ENCODE measurements at regions not wholly inside any gene's neighbourhood (a gene's known extent, or its start where the extent isn't known, plus 50 kb on each side); places are given as distances from the start of the nearest gene placed in this dataset.

DNA sequence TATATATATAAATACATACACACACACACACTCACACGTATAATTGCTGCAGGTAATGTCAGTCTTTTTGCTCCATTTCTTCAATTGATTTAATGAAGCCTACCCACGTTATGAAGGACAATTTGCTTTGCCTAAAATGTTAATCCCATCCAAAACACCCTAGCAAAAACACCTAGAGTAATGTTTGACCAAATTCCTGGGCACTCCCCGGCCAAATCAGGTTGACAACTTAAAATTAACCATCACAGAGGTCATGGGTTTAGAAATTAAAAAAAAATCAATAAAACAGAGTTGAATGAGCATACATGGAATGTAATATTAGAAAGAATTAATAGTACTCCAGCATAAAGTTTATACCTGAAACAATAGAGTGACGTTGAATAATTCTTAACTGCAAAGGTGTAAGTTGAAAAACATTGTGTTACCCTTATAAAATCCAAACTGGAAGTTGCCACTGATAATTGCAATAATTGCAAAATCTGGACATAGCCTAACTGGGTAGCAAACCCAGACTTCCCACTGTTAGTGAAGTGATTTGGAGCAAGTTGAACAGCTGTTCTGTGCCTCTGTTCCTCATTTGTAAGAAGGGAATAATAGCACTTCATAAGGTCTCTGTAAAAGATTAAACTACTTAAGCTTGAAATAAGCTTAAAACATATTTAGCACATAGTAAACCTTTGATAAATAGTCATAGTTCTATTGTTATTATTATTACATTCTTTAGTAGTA is 2120.5 kb downstream of the PCDH7 start:
- no peaks in the 10 kb centered on the region for H3K27me3 ChIP-seq
- no peaks in the 10 kb centered on the region for H3K4me1 ChIP-seq
- DNase-seq = no peak
- no peak for TF ChIP-seq POLR2A (IDR thresholded peaks at IDR 0.05)
- TF ChIP-seq, protein P1, sequence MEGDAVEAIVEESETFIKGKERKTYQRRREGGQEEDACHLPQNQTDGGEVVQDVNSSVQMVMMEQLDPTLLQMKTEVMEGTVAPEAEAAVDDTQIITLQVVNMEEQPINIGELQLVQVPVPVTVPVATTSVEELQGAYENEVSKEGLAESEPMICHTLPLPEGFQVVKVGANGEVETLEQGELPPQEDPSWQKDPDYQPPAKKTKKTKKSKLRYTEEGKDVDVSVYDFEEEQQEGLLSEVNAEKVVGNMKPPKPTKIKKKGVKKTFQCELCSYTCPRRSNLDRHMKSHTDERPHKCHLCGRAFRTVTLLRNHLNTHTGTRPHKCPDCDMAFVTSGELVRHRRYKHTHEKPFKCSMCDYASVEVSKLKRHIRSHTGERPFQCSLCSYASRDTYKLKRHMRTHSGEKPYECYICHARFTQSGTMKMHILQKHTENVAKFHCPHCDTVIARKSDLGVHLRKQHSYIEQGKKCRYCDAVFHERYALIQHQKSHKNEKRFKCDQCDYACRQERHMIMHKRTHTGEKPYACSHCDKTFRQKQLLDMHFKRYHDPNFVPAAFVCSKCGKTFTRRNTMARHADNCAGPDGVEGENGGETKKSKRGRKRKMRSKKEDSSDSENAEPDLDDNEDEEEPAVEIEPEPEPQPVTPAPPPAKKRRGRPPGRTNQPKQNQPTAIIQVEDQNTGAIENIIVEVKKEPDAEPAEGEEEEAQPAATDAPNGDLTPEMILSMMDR (IDR thresholded peaks at IDR 0.05) = no peak
- H3K27ac ChIP-seq = no peak overlapping the region
- H3K9me3 ChIP-seq = no peaks in the 10 kb centered on the region
- WGBS, 2 donors = 84 to 85% methylated on average over 4 of the region's 4 CpGs
- no peaks in the 10 kb centered on the region for H3K36me3 ChIP-seq (ENCODE audit: low read depth, missing control alignments)
- intact Hi-C loops (cut with DNase I; ENCODE audit: low total_unique reads) = no loop called here
- H3K4me3 ChIP-seq = no peak overlapping the region

DNA sequence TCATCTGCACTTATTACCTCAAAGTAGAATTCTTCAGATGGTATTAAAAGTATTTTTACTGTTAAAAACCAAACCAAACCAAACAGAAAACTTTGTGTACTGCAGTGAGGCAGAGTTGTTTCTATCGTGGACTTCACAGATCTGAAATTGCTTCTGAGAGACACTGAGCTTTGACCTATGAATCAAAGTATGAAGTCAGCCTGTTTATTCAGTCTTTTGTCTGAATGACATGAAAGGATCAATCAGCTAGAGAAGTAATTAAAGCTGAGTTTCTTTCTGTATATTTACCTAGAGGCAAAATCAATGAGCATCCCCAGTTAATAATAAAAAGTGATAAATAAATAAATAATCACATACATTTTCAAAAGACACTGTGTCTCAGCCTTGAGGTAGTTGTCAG is 2121.0 kb downstream of the PCDH7 start:
- no peaks in the 10 kb centered on the region for H3K36me3 ChIP-seq (ENCODE audit: low read depth, missing control alignments)
- H3K27me3 ChIP-seq = no peaks in the 10 kb centered on the region
- intact Hi-C loops (cut with DNase I; ENCODE audit: low total_unique reads) = no loop called here
- 47 to 52% methylated on average over 1 of the region's 1 CpG for WGBS, 2 donors
- no peak overlapping the region for H3K4me3 ChIP-seq
- TF ChIP-seq POLR2A (IDR thresholded peaks at IDR 0.05) = no peak
- TF ChIP-seq, protein P1 (IDR thresholded peaks at IDR 0.05) = no peak
- H3K9me3 ChIP-seq = no peaks in the 10 kb centered on the region
- H3K4me1 ChIP-seq = no peaks in the 10 kb centered on the region
- DNase-seq = no peak
- H3K27ac ChIP-seq = no peak overlapping the region

DNA sequence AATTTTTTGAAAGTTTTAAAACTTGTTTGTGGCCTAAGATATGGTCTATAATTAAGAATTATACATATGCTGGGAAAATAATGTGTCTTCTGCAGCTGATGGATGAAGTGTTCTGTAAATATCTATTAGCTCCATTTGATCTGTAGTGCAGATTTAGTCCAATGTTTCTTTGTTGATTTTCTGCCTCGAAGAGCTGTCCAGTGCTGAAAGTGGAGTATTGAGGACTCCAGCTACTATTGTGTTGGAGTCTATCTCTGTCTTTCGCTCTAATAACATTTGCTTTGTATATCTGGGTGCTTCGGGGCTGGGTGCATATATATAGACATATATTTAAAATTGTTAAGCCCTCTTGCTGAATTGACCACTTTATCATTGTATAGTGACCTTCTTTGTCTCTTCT is 2127.3 kb downstream of the PCDH7 start:
- no peak for TF ChIP-seq POLR2A (IDR thresholded peaks at IDR 0.05)
- TF ChIP-seq, protein P1 (IDR thresholded peaks at IDR 0.05) = no peak
- DNase-seq = no peak
- Histone ChIP-seq H3K27ac (no peak overlapping the region), H3K4me1 (no peaks in the 10 kb centered on the region), H3K27me3 (no peaks in the 10 kb centered on the region), H3K4me3 (no peak overlapping the region), H3K9me3 (no peaks in the 10 kb centered on the region), H3K36me3 (ENCODE audit: low read depth, missing control alignments) (no peaks in the 10 kb centered on the region)
- intact Hi-C loops (cut with DNase I; ENCODE audit: low total_unique reads) = no loop called here
- WGBS, 2 donors = 68 to 69% methylated on average over 3 of the region's 3 CpGs

DNA sequence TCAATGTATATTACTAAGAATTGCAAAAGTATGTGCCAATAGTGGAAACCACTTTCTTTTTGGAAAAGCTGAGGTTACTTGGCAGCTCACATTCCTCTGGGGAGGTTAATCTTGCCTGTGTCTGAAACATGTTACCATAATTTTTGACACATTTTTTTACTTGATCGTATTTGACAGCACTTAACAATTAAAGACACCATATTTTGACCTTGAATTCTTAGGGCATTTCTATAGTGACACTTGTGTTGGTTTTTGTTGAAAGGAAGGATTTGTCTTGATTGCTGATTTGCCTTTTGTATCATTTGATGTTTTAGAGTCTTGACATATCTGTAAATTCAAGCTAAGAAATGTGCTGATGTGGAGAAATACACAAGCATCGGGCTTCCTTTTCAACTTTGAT is 2135.5 kb downstream of the PCDH7 start:
- Histone ChIP-seq H3K4me1 (no peaks in the 10 kb centered on the region), H3K27me3 (no peaks in the 10 kb centered on the region), H3K4me3 (no peak overlapping the region), H3K27ac (no peak overlapping the region), H3K36me3 (ENCODE audit: low read depth, missing control alignments) (no peaks in the 10 kb centered on the region), H3K9me3 (no peaks in the 10 kb centered on the region)
- intact Hi-C loops (cut with DNase I; ENCODE audit: low total_unique reads) = no loop called here
- no peak for DNase-seq
- 60 to 65% methylated on average over 2 of the region's 2 CpGs for WGBS, 2 donors
- TF ChIP-seq, protein P1 (IDR thresholded peaks at IDR 0.05) = no peak
- no peak for TF ChIP-seq POLR2A (IDR thresholded peaks at IDR 0.05)

DNA sequence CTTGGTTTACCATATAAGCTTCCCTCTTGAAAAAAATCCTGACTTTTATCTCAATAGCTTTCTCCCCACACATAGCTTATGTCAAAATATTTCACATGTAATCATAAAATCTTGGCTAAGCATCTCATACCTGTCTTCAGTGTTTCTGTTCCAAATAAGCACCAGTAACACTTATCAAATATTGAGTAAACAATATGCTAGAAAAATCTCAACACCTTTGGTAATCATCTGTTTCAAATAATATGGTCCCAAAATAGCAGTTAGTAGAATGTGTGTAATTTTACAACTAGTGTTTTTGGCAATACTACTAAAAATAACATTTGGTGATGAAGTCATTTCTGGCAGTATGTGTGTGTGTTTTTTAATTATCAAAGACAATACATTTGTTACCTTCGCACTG is 2138.2 kb downstream of the PCDH7 start:
- no peak overlapping the region for H3K4me3 ChIP-seq
- WGBS, 2 donors = 84 to 90% methylated on average over 1 of the region's 1 CpG
- no peak for TF ChIP-seq POLR2A (IDR thresholded peaks at IDR 0.05)
- TF ChIP-seq, protein P1 (IDR thresholded peaks at IDR 0.05) = no peak
- H3K27ac ChIP-seq = no peak overlapping the region
- intact Hi-C loops (cut with DNase I; ENCODE audit: low total_unique reads) = no loop called here
- H3K27me3 ChIP-seq = no peaks in the 10 kb centered on the region
- H3K4me1 ChIP-seq = no peaks in the 10 kb centered on the region
- no peaks in the 10 kb centered on the region for H3K36me3 ChIP-seq (ENCODE audit: low read depth, missing control alignments)
- no peaks in the 10 kb centered on the region for H3K9me3 ChIP-seq
- DNase-seq = no peak
